IMR-90 (cell line): ENCODE measurements at regions not wholly inside any gene's neighbourhood (a gene's known extent, or its start where the extent isn't known, plus 50 kb on each side); places are given as distances from the start of the nearest gene placed in this dataset.

Experiments
- ATAC-seq: fragments of 200-7000 bp; cut with Tn5 transposase; 2 replicates; pipeline ENCODE4 v1.9.1; 2020; ENCODE audit warnings: low read depth, mild to moderate bottlenecking, moderate library complexity
- BruUV-seq: library from RNA; stranded (reverse); fragments of 400-500 nt; replicated peaks from 2 replicates; lab custom pipeline; 2021; lab: Mats Ljungman, UMichigan
- CTCF ChIA-PET: fragments of 300-600 bp; formaldehyde crosslinking; extraction: SDS; loops from one replicate; lab custom pipeline; 2021; ENCODE audit warnings: antibody characterized with exemption; lab: Yijun Ruan, JAX
- POLR2A ChIA-PET: fragments of 300-600 bp; sonication (Branson Sonifier 250); formaldehyde crosslinking; loops from one replicate; lab custom pipeline; 2022; ENCODE audit warnings: antibody characterized with exemption; ENCODE audit not compliant: unreplicated experiment; lab: Charles Lee
- DNase-seq: peaks from one replicate; pipeline ENCODE4 v3.0.0; 2013
- H2AFZ ChIP-seq: replicated peaks from 2 replicates; pipeline ENCODE3; 2013; ENCODE audit warnings: low read length, mild to moderate bottlenecking; ENCODE audit not compliant: poor library complexity
- H2AK5ac ChIP-seq: 2 replicates; pipeline ENCODE4 v1.6.1; 2013; ENCODE audit warnings: low read depth, low read length, inconsistent platforms
- H2AK9ac ChIP-seq: replicated peaks from 2 replicates; pipeline ENCODE3; 2013; ENCODE audit warnings: mild to moderate bottlenecking, low read depth, low read length, moderate library complexity; ENCODE audit not compliant: poor library complexity
- H2BK120ac ChIP-seq: 2 replicates; pipeline ENCODE4 v1.6.1; 2013; ENCODE audit warnings: low read depth, low read length, inconsistent platforms
- H2BK15ac ChIP-seq: 3 replicates; pipeline ENCODE4 v1.6.1; 2013; ENCODE audit warnings: low read depth, low read length, inconsistent platforms
- H2BK20ac ChIP-seq: 2 replicates; pipeline ENCODE4 v1.6.1; 2013; ENCODE audit warnings: low read depth, mild to moderate bottlenecking, inconsistent platforms, low read length, moderate library complexity
- H2BK5ac ChIP-seq: 2 replicates; pipeline ENCODE4 v1.6.1; 2013; ENCODE audit warnings: mild to moderate bottlenecking, low read depth, low read length, inconsistent platforms; ENCODE audit not compliant: poor library complexity, severe bottlenecking
- H3K14ac ChIP-seq: replicated peaks from 2 replicates; pipeline ENCODE4 v1.6.1; 2013; ENCODE audit warnings: low read depth, low read length, inconsistent platforms
- H3K18ac ChIP-seq: 2 replicates; pipeline ENCODE4 v1.6.1; 2013; ENCODE audit warnings: low read depth, low read length, control low read depth
- H3K23ac ChIP-seq: 2 replicates; pipeline ENCODE4 v1.6.1; 2013; ENCODE audit warnings: low read depth, low read length, inconsistent platforms
- H3K27ac ChIP-seq: 2 replicates; pipeline ENCODE4 v1.5.1; 2013; ENCODE audit warnings: mild to moderate bottlenecking, control low read depth, low read length; ENCODE audit not compliant: insufficient read depth
- H3K27me3 ChIP-seq: 2 replicates; pipeline ENCODE4 v1.6.1; 2013; ENCODE audit warnings: low read length; ENCODE audit not compliant: control insufficient read depth, insufficient read depth
- H3K36me3 ChIP-seq: 2 replicates; pipeline ENCODE4 v1.6.1; 2013; ENCODE audit warnings: low read length, mixed read lengths; ENCODE audit not compliant: control insufficient read depth, insufficient read depth
- H3K4ac ChIP-seq: 2 replicates; pipeline ENCODE4 v1.6.1; 2013; ENCODE audit warnings: low read depth, low read length, inconsistent platforms
- H3K4me1 ChIP-seq: 2 replicates; pipeline ENCODE4 v1.6.1; 2013; ENCODE audit warnings: low read length, mixed read lengths; ENCODE audit not compliant: control insufficient read depth, insufficient read depth
- H3K4me2 ChIP-seq: 2 replicates; pipeline ENCODE4 v1.6.1; 2013; ENCODE audit warnings: low read depth, mild to moderate bottlenecking, control low read depth, low read length, moderate library complexity
- H3K4me3 ChIP-seq: 2 replicates; pipeline ENCODE4 v1.5.1; 2013; ENCODE audit warnings: low read depth, mild to moderate bottlenecking, control low read depth, low read length, moderate library complexity; ENCODE audit not compliant: insufficient read depth
- H3K56ac ChIP-seq: 2 replicates; pipeline ENCODE4 v1.6.1; 2013; ENCODE audit warnings: low read length, inconsistent platforms; ENCODE audit not compliant: insufficient read depth; ENCODE audit errors: extremely low read depth
- H3K79me1 ChIP-seq, 2 experiments: 2 replicates each; pipeline ENCODE4 v1.6.1; 2013; ENCODE audit warnings: low read length in 2 of 2, inconsistent platforms in 1 of 2, low read depth in 1 of 2
- H3K9ac ChIP-seq: 2 replicates; pipeline ENCODE4 v1.6.1; 2013; ENCODE audit warnings: low read depth, low read length, control low read depth
- H3K9me1 ChIP-seq: 2 replicates; pipeline ENCODE4 v1.6.1; 2013; ENCODE audit warnings: low read length, inconsistent platforms; ENCODE audit not compliant: insufficient read depth
- H3K9me3 ChIP-seq: 2 replicates; pipeline ENCODE4 v1.6.1; 2013; ENCODE audit warnings: low read length; ENCODE audit not compliant: control insufficient read depth, insufficient read depth
- H4K20me1 ChIP-seq: 2 replicates; pipeline ENCODE4 v1.6.1; 2013; ENCODE audit warnings: low read length, inconsistent platforms; ENCODE audit not compliant: insufficient read depth
- H4K5ac ChIP-seq: 2 replicates; pipeline ENCODE4 v1.6.1; 2013; ENCODE audit warnings: mild to moderate bottlenecking, low read depth, low read length, control low read depth
- H4K8ac ChIP-seq, 2 experiments: 2 replicates each; pipeline ENCODE4 v1.6.1; 2013; ENCODE audit warnings: low read depth in 2 of 2, low read length in 2 of 2, control low read depth in 1 of 2, inconsistent platforms in 1 of 2
- H4K91ac ChIP-seq: 2 replicates; pipeline ENCODE4 v1.6.1; 2013; ENCODE audit warnings: low read depth, low read length, inconsistent platforms; ENCODE audit not compliant: insufficient read depth
- BHLHE40 ChIP-seq: fragments of 150-350 bp; IDR thresholded peaks from 2 replicates; pipeline ENCODE4 v1.6.1; 2016; ENCODE audit warnings: mild to moderate bottlenecking, low read depth, low read length
- WGBS, 2 experiments: methylation state at CpG; one replicate each; pipeline versions ENCODE4 v1.1.5 to v1.1.7; 2013; ENCODE audit warnings: missing lambda C conversion rate in 2 of 2; ENCODE audit not compliant: insufficient read length in 1 of 2; ENCODE audit errors: extremely low coverage in 2 of 2; 5-methylcytosine and 5-hydroxymethylcytosine counted together
- dilution Hi-C: fragments of 300-500 bp; cut with HindIII; formaldehyde crosslinking; loops from one replicate; pipeline ENCODE4 v1.14.3; 2018; ENCODE audit warnings: low sequenced_read_pairs; ENCODE audit not compliant: unreplicated experiment
- in situ Hi-C: fragments of 300-500 bp; cut with MboI; formaldehyde crosslinking; loops from 3 replicates; pipeline ENCODE4 v1.14.3; 2019; ENCODE audit warnings: low sequenced_read_pairs, inconsistent platforms, mixed read lengths
- intact Hi-C: fragments of 100-400 bp; cut with micrococcal nuclease; formaldehyde crosslinking; loops from 2 replicates; pipeline ENCODE4 v1.10.0; 2022
- TF ChIP-seq, protein P1 (sequence below): fragments of 150-350 bp; IDR thresholded peaks from 2 replicates; pipeline ENCODE4 v1.6.1; 2017; ENCODE audit warnings: mild to moderate bottlenecking, antibody characterized with exemption, low read length, low read depth

DNA sequence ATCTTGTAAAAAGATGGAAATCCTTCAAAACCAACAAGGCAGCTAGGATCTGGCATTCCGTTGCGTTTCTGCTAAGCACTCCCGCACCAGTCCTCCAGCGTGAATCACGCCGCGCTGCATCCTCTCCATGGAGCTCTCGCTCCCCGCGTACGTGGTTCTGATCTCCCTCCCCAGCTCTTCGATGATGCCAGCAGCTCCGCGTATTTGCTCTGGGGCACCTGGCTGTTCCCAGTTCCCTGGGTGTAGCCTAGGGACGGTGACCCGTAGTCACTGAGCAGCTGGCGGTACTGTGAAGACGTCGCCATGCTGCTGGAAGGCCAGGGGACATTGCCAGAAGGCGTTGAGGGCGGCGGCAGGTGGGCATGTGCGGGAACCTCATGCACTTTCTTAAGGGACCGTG, 407.5 kb downstream of the RNF144A start:
- CTCF ChIA-PET, result no interaction called here
- no TSS peak for BruUV-seq

More for the DNA sequence above, 407.5 kb downstream of the RNF144A start:
- H4K8ac ChIP-seq, result no peak overlapping the region
- DNase-seq, result no peak
- POLR2A ChIA-PET, result no interaction called here
- TF ChIP-seq BHLHE40, result no peak
- TF ChIP-seq, protein P1, sequence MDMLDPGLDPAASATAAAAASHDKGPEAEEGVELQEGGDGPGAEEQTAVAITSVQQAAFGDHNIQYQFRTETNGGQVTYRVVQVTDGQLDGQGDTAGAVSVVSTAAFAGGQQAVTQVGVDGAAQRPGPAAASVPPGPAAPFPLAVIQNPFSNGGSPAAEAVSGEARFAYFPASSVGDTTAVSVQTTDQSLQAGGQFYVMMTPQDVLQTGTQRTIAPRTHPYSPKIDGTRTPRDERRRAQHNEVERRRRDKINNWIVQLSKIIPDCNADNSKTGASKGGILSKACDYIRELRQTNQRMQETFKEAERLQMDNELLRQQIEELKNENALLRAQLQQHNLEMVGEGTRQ, result no peak
- no peak overlapping the region for H3K14ac ChIP-seq
- H3K9me1 ChIP-seq, result no peaks in the 10 kb centered on the region
- no peak overlapping the region for H3K23ac ChIP-seq
- no peak overlapping the region for H3K9ac ChIP-seq
- no peaks in the 10 kb centered on the region for H3K36me3 ChIP-seq
- H2BK5ac ChIP-seq, result no peak overlapping the region
- dilution Hi-C loops, result no loop called here
- no peak overlapping the region for H2AK9ac ChIP-seq
- no peak overlapping the region for H4K91ac ChIP-seq
- no peak overlapping the region for H3K4me2 ChIP-seq
- ATAC-seq, result no peak
- H3K27ac ChIP-seq, result no peak overlapping the region
- H2AK5ac ChIP-seq, result no peak overlapping the region
- H2BK15ac ChIP-seq, result no peak overlapping the region
- H3K4ac ChIP-seq, result no peak overlapping the region
- no peak overlapping the region for H3K56ac ChIP-seq
- no peak overlapping the region for H2BK120ac ChIP-seq
- intact Hi-C loops, result no loop called here
- no peak overlapping the region for H3K4me3 ChIP-seq
- no peaks in the 10 kb centered on the region for H4K20me1 ChIP-seq
- peaks cover 5% of the 10 kb centered on the region for H3K9me3 ChIP-seq
- 52% methylated on average over 11 of the region's 24 CpGs; no CpG with 5 or more reads in 1 of the 2 experiments for WGBS, 2 experiments
- H3K27me3 ChIP-seq, result no peaks in the 10 kb centered on the region
- no peaks in the 10 kb centered on the region for H3K79me1 ChIP-seq
- no peak overlapping the region for H3K18ac ChIP-seq
- no peak overlapping the region for H2AFZ ChIP-seq
- no peaks in the 10 kb centered on the region for H3K4me1 ChIP-seq
- in situ Hi-C loops, result no loop called here
- H4K5ac ChIP-seq, result no peak overlapping the region
- H2BK20ac ChIP-seq, result no peak overlapping the region
